Kidney epithelial cell (primary cell): ENCODE measurements at regions not wholly inside any gene's neighbourhood (a gene's known extent, or its start where the extent isn't known, plus 50 kb on each side); places are given as distances from the start of the nearest gene placed in this dataset.

Source experiments
- DNase-seq: peaks from one replicate; pipeline ENCODE4 v3.0.0-alpha.2; 2010; ENCODE audit warnings: low read depth
- H3K27me3 ChIP-seq: 2 replicates; pipeline ENCODE4 v1.6.0; 2011; ENCODE audit warnings: low read length; ENCODE audit not compliant: control insufficient read depth, insufficient read depth
- H3K36me3 ChIP-seq: 2 replicates; pipeline ENCODE4 v1.5.1; 2011; ENCODE audit warnings: low read length; ENCODE audit not compliant: control insufficient read depth, insufficient read depth
- H3K4me3 ChIP-seq: 2 replicates; pipeline ENCODE4 v1.5.1; 2011; ENCODE audit warnings: low read depth, mild to moderate bottlenecking, control low read depth, low read length
- CTCF ChIP-seq: IDR thresholded peaks from 2 replicates; pipeline ENCODE4 v1.5.1; 2011; ENCODE audit warnings: mild to moderate bottlenecking, moderate library complexity, low read length, control low read depth, inconsistent platforms; ENCODE audit not compliant: insufficient read depth, poor library complexity, severe bottlenecking

GRCh38 chr9:91056917-91057316 lies 255.3 kb downstream of the SYK start:
- DNase-seq: no peak
- no peak overlapping the region for H3K4me3 ChIP-seq
- H3K36me3 ChIP-seq: no peaks in the 10 kb centered on the region
- TF ChIP-seq CTCF: no peak
- no peaks in the 10 kb centered on the region for H3K27me3 ChIP-seq

- Histone ChIP-seq H3K27me3 (no peaks in the 10 kb centered on the region), H3K4me3 (no peak overlapping the region), H3K36me3 (no peaks in the 10 kb centered on the region)
- DNase-seq: no peak
- no peak for TF ChIP-seq CTCF
Measured at GRCh38 chr9:91059713-91060112, 258.1 kb downstream of the SYK start.

GRCh38 chr9:91060520-91061343 lies 259.1 kb downstream of the SYK start:
- DNase-seq: peak; percentile 77
- TF ChIP-seq CTCF: no peak
- Histone ChIP-seq H3K36me3 (no peaks in the 10 kb centered on the region), H3K4me3 (no peak overlapping the region), H3K27me3 (no peaks in the 10 kb centered on the region)

GRCh38 chr9:91061506-91061905 lies 259.9 kb downstream of the SYK start:
- no peak for TF ChIP-seq CTCF
- H3K27me3 ChIP-seq: no peaks in the 10 kb centered on the region
- no peak overlapping the region for H3K4me3 ChIP-seq
- no peaks in the 10 kb centered on the region for H3K36me3 ChIP-seq
- no peak for DNase-seq

GRCh38 chr9:91062281-91062680 lies 260.7 kb downstream of the SYK start:
- no peak for TF ChIP-seq CTCF
- DNase-seq: no peak
- H3K36me3 ChIP-seq: no peaks in the 10 kb centered on the region
- H3K4me3 ChIP-seq: no peak overlapping the region
- no peaks in the 10 kb centered on the region for H3K27me3 ChIP-seq

GRCh38 chr9:91063471-91063870 lies 261.9 kb downstream of the SYK start:
- TF ChIP-seq CTCF: no peak
- no peaks in the 10 kb centered on the region for H3K36me3 ChIP-seq
- no peak overlapping the region for H3K4me3 ChIP-seq
- no peak for DNase-seq
- H3K27me3 ChIP-seq: no peaks in the 10 kb centered on the region
